Gastroesophageal sphincter (tissue), 4 donors: ENCODE measurements at regions not wholly inside any gene's neighbourhood (a gene's known extent, or its start where the extent isn't known, plus 50 kb on each side); places are given as distances from the start of the nearest gene placed in this dataset.

ENCODE experiments used
- ATAC-seq: fragments of 150-250 bp; one replicate; pipeline ENCODE4 v1.9.1; 2016; ENCODE audit warnings: mild to moderate bottlenecking, moderate library complexity
- H3K27ac ChIP-seq, 4 donors: fragments of 200-600 bp; sonication (generic) in 3 of 4; 1 replicate in 3 of 4; 2 replicates in 1 of 4; pipeline ENCODE4 v1.5.1; 2016 to 2019
- H3K27me3 ChIP-seq: fragments of 200-600 bp; sonication (generic); one replicate; pipeline ENCODE4 v1.5.1; 2019
- H3K36me3 ChIP-seq, 2 donors: fragments of 200-600 bp; sonication (generic); one replicate each; pipeline ENCODE4 v1.5.1; 2019; ENCODE audit warnings: control low read depth in 1 of 2
- H3K4me1 ChIP-seq, 3 donors: fragments of 200-600 bp; sonication (generic); 1 replicate in 2 of 3; 2 replicates in 1 of 3; pipeline ENCODE4 v1.5.1; 2016 to 2019; ENCODE audit warnings: control low read depth in 2 of 3
- H3K4me3 ChIP-seq, 2 donors: fragments of 200-600 bp; sonication (generic); one replicate each; pipeline ENCODE4 v1.5.1; 2019; ENCODE audit warnings: mild to moderate bottlenecking in 1 of 2, moderate library complexity in 1 of 2
- H3K9me3 ChIP-seq, 3 donors: fragments of 200-600 bp; sonication (generic); one replicate each; pipeline ENCODE4 v1.5.1; 2017 to 2019; ENCODE audit warnings: control low read depth in 2 of 3
- EP300 ChIP-seq: sonication (generic); formaldehyde crosslinking; IDR thresholded peaks from one replicate; pipeline ENCODE4 v1.6.1; 2017; ENCODE audit warnings: antibody characterized with exemption, mild to moderate bottlenecking
- POLR2A ChIP-seq, 2 donors: fragments of 450-650 bp; IDR thresholded peaks; one replicate each; pipeline ENCODE4 v1.6.1; 2017; ENCODE audit warnings: antibody characterized with exemption in 2 of 2, mild to moderate bottlenecking in 2 of 2, moderate library complexity in 1 of 2
- POLR2AphosphoS5 ChIP-seq: sonication (generic); formaldehyde crosslinking; IDR thresholded peaks from one replicate; pipeline ENCODE4 v1.6.1; 2017; ENCODE audit warnings: antibody characterized with exemption
- WGBS, 2 donors: methylation state at CpG; one replicate each; pipeline ENCODE4 v1.1.5; 2018; ENCODE audit warnings: low coverage in 1 of 2; 5-methylcytosine and 5-hydroxymethylcytosine counted together
- TF ChIP-seq, protein P1 (sequence below), 4 experiments: fragments of 200-600 bp in 2 of 4; fragments of 450-650 bp in 2 of 4; sonication (generic) in 1 of 4; IDR thresholded peaks; one replicate each; pipeline ENCODE4 v1.5.1; 2017 to 2019; ENCODE audit warnings: antibody characterized with exemption in 4 of 4, mild to moderate bottlenecking in 2 of 4, moderate library complexity in 2 of 4

DNA sequence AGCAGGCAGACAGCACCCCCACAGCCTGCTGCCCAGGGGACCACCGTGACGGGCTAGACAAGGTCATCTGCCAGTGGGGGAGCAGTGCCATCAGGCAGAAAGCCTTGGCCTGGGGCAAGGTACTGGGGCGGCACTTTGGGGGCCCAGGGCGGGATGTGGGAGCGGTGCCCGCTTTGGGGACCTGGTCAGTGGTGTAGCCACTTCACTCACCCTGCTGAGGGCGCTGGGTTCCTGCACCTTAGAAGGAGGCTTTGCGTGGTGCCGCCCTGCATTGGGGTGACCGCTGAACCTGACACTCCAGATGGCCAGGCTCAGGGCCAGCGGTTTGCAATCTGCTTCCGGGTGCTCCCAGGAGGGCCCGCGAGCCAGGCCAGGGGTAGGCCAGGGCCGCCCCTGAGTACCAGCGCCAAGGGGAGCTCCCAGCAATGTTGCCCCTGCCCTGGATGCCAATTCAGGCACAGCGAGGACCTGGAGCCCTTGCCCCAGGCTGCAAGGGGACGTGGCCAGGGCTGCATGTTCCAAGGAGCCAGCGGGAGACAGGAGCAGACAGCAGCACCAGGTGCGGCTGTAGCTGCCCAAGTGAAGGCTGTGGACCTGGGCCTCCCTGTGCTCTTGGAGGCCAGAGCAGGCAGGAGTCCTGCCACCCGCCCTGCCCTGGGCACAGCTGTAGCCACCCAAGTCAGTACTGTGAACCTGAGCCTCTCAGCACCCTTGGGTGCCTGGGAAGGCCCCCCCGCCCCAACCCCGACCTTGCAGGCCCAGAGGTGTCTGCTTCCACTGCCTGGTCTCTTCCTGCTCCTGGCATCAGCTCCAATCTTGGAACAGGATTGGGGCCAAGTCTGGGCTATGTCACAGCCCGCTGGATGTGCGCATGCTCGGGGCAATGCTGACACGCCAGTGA, 550.7 kb downstream of the SLC6A15 start:
- no peak for ATAC-seq
- no peak overlapping the region for H3K4me3 ChIP-seq
- WGBS, 2 donors = no CpG with 5 or more reads among the region's 27 CpGs
- no peaks in the 10 kb centered on the region for H3K27me3 ChIP-seq
- H3K9me3 ChIP-seq = no peaks in the 10 kb centered on the region
- no peaks in the 10 kb centered on the region for H3K36me3 ChIP-seq
- H3K4me1 ChIP-seq = no peaks in the 10 kb centered on the region
- no peak overlapping the region for H3K27ac ChIP-seq
- TF ChIP-seq EP300 = no peak

DNA sequence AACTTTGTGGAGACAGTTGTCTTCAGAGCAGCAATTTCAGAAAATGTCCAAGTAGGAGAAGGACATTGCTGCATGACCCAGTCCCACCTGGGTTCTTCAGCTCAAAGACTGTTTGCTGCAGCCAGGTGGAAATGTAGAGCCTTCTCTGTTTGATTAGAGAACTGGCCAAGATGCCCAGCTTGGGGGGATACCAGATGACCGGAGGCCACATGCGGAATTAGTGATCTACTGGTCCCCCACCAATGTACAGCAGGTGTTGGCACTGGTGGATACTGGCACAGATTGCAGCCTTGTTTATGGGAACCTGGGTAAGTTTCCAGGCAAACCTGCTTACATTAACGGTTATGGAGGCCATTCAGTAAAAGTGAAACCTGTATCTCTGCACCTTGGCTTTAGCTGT, 555.3 kb downstream of the SLC6A15 start:
- 94 to 97% methylated on average over 2 to 3 of the region's 3 CpGs for WGBS, 2 donors
- TF ChIP-seq POLR2A (IDR thresholded peaks at IDR 0.05) (no peak), EP300 (no peak), POLR2AphosphoS5 (no peak)
- TF ChIP-seq, protein P1, sequence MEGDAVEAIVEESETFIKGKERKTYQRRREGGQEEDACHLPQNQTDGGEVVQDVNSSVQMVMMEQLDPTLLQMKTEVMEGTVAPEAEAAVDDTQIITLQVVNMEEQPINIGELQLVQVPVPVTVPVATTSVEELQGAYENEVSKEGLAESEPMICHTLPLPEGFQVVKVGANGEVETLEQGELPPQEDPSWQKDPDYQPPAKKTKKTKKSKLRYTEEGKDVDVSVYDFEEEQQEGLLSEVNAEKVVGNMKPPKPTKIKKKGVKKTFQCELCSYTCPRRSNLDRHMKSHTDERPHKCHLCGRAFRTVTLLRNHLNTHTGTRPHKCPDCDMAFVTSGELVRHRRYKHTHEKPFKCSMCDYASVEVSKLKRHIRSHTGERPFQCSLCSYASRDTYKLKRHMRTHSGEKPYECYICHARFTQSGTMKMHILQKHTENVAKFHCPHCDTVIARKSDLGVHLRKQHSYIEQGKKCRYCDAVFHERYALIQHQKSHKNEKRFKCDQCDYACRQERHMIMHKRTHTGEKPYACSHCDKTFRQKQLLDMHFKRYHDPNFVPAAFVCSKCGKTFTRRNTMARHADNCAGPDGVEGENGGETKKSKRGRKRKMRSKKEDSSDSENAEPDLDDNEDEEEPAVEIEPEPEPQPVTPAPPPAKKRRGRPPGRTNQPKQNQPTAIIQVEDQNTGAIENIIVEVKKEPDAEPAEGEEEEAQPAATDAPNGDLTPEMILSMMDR (IDR thresholded peaks at IDR 0.05) = no peak
- H3K27me3 ChIP-seq = no peaks in the 10 kb centered on the region
- no peaks in the 10 kb centered on the region for H3K9me3 ChIP-seq
- H3K4me1 ChIP-seq = no peaks in the 10 kb centered on the region
- H3K4me3 ChIP-seq = no peak overlapping the region
- no peak overlapping the region for H3K27ac ChIP-seq
- no peak for ATAC-seq
- no peaks in the 10 kb centered on the region for H3K36me3 ChIP-seq

DNA sequence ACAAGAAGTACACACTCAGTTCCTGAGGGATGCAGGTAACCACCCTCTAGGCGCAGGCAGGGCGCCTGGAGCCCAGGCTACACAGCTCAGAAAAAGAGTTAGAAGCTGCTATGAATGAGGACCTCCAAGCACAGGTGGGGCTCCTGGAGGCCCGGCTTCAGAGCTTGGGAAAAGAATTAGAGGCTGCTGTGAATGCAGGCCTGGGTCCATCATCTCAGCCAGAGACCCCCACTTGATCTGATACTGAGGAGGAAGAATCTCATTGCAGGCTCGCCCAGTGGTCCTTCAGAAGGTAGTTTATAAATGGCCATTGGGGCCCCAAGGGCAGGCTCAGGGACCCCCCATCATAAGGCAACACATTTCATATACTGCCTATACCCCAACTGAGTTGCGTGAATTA, 556.4 kb downstream of the SLC6A15 start:
- no peaks in the 10 kb centered on the region for H3K4me1 ChIP-seq
- no peak overlapping the region for H3K4me3 ChIP-seq
- H3K27me3 ChIP-seq = no peaks in the 10 kb centered on the region
- H3K9me3 ChIP-seq = no peaks in the 10 kb centered on the region
- ATAC-seq = no peak
- WGBS, 2 donors = 85% methylated on average over 2 of the region's 5 CpGs; no CpG with 5 or more reads in 1 of the 2 donors
- no peaks in the 10 kb centered on the region for H3K36me3 ChIP-seq
- no peak overlapping the region for H3K27ac ChIP-seq
- TF ChIP-seq POLR2A (IDR thresholded peaks at IDR 0.05) = no peak
- TF ChIP-seq, protein P1 (IDR thresholded peaks at IDR 0.05) = no peak
- TF ChIP-seq EP300 = no peak
- no peak for TF ChIP-seq POLR2AphosphoS5

DNA sequence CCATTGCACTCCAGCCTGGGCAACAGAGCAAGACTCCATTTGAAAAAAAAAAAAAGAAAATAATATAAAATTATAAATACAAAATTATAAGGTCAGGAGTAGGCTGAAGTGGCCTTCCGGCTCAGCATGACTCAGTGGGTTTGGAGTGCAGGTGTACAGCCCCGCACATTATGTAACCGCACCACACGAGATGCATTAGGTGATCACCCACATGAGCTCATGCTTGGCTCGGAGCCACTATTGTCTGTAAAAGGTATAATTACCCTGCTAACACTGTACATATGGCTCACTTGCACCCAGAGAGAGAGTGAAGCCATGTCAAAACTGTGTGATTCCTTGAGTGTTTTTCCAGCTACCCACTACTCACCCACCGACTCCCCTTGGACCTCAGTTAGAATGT, 557.0 kb downstream of the SLC6A15 start:
- H3K9me3 ChIP-seq = no peaks in the 10 kb centered on the region
- H3K27me3 ChIP-seq = no peaks in the 10 kb centered on the region
- no peak for TF ChIP-seq POLR2AphosphoS5
- TF ChIP-seq POLR2A (IDR thresholded peaks at IDR 0.05) = no peak
- TF ChIP-seq, protein P1 (IDR thresholded peaks at IDR 0.05) = no peak
- no peak for TF ChIP-seq EP300
- WGBS, 2 donors = 84 to 89% methylated on average over 5 of the region's 6 CpGs
- no peak overlapping the region for H3K4me3 ChIP-seq
- no peak overlapping the region for H3K27ac ChIP-seq
- no peaks in the 10 kb centered on the region for H3K4me1 ChIP-seq
- no peak for ATAC-seq
- H3K36me3 ChIP-seq = no peaks in the 10 kb centered on the region

DNA sequence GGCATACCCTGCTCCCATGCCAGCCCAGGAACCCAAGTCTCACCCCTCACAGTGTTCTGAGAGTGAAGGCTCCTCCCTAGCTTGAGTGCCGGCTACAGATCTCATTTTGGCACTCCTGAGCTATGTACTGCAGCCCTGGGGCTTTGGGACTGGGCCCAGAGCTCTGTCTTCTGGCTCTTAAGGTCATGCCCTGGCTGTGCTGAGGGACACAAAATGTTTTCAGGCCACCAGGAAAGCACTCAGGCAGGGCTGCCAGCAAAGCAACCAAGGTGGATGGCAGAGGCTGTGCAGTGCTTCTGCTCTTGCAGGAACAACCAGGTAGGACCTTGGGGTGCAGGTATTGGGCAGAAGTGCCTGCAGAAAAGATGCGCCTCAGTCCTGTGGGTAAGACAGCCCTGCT, 564.0 kb downstream of the SLC6A15 start:
- Histone ChIP-seq H3K4me1 (no peaks in the 10 kb centered on the region), H3K27ac (no peak overlapping the region), H3K27me3 (no peaks in the 10 kb centered on the region), H3K36me3 (no peaks in the 10 kb centered on the region), H3K9me3 (peaks cover 0 to 11% (median 0%) of the 10 kb centered on the region in 3 donors), H3K4me3 (no peak overlapping the region)
- no peak for TF ChIP-seq EP300
- TF ChIP-seq POLR2AphosphoS5 = no peak
- TF ChIP-seq POLR2A (IDR thresholded peaks at IDR 0.05) = no peak
- TF ChIP-seq, protein P1 (IDR thresholded peaks at IDR 0.05) = no peak
- no peak for ATAC-seq
- WGBS, 2 donors = 100% methylated on average over 1 of the region's 2 CpGs; no CpG with 5 or more reads in 1 of the 2 donors
